CD4-positive, alpha-beta T cell (primary cell): ENCODE measurements at regions not wholly inside any gene's neighbourhood (a gene's known extent, or its start where the extent isn't known, plus 50 kb on each side); places are given as distances from the start of the nearest gene placed in this dataset.

Experiments used
- ATAC-seq: fragments of 200-7000 bp; cut with Tn5 transposase; one replicate; pipeline ENCODE4 v1.10.0; 2022; ENCODE audit warnings: mild to moderate bottlenecking; ENCODE audit not compliant: poor library complexity
- CTCF ChIA-PET: fragments of 350-600 bp; sonication (Branson Sonifier 250); formaldehyde crosslinking; loops from one replicate; lab custom pipeline; 2021; ENCODE audit warnings: antibody characterized with exemption, inconsistent platforms; lab: Charles Lee
- POLR2A ChIA-PET: fragments of 350-600 bp; sonication (Branson Sonifier 250); formaldehyde crosslinking; loops from one replicate; lab custom pipeline; 2021; ENCODE audit warnings: antibody characterized with exemption, inconsistent platforms; lab: Charles Lee
- DNase-seq, 14 experiments: peaks; one replicate each; pipeline ENCODE4 v3.0.0-alpha.2; 2013 to 2020; ENCODE audit warnings: mixed read lengths in 2 of 14
- H3K27ac ChIP-seq, 2 donors: one replicate each; pipeline versions ENCODE4 v1.5.1 to v1.7.0; 2013; ENCODE audit warnings: low read length in 2 of 2, low read depth in 1 of 2, mild to moderate bottlenecking in 1 of 2
- H3K27me3 ChIP-seq, 2 experiments: 1 replicate in 1 of 2; 2 replicates in 1 of 2; pipeline versions ENCODE4 v1.6.1 to v1.7.0; 2013; ENCODE audit warnings: low read length in 2 of 2, control low read depth in 1 of 2, mild to moderate bottlenecking in 1 of 2, moderate library complexity in 1 of 2; ENCODE audit not compliant: insufficient read depth in 2 of 2, control insufficient read depth in 1 of 2
- H3K36me3 ChIP-seq: one replicate; pipeline ENCODE4 v1.6.1; 2013; ENCODE audit warnings: low read length, control low read depth; ENCODE audit not compliant: insufficient read depth
- H3K4me1 ChIP-seq: one replicate; pipeline ENCODE4 v1.6.1; 2013; ENCODE audit warnings: low read length, control low read depth; ENCODE audit not compliant: insufficient read depth
- H3K4me3 ChIP-seq: one replicate; pipeline ENCODE4 v1.5.1; 2013; ENCODE audit warnings: mild to moderate bottlenecking, low read length, moderate library complexity
- H3K9me3 ChIP-seq, 2 experiments: 1 replicate in 1 of 2; 2 replicates in 1 of 2; pipeline versions ENCODE4 v1.6.1 to v1.7.0; 2013; ENCODE audit warnings: low read length in 2 of 2, mild to moderate bottlenecking in 2 of 2, control low read depth in 1 of 2, moderate library complexity in 1 of 2; ENCODE audit not compliant: control insufficient read depth in 1 of 2, insufficient read depth in 1 of 2
- H3K27ac Mint-ChIP-seq: one replicate; pipeline ENCODE4 v1.8.0; 2020; ENCODE audit warnings: mixed read lengths
- H3K27me3 Mint-ChIP-seq: one replicate; pipeline ENCODE4 v1.8.0; 2021; ENCODE audit warnings: mixed read lengths
- H3K36me3 Mint-ChIP-seq: one replicate; pipeline ENCODE4 v1.8.0; 2021; ENCODE audit warnings: low read depth, mixed read lengths
- H3K4me1 Mint-ChIP-seq: one replicate; pipeline ENCODE4 v1.8.0; 2021; ENCODE audit warnings: low read depth, mixed read lengths
- H3K4me3 Mint-ChIP-seq: one replicate; pipeline ENCODE4 v1.8.0; 2020; ENCODE audit warnings: mild to moderate bottlenecking, mixed read lengths
- H3K9me3 Mint-ChIP-seq: one replicate; pipeline ENCODE4 v1.8.0; 2020; ENCODE audit warnings: mixed read lengths
- intact Hi-C, 2 experiments: fragments of 100-400 bp; cut with DNase I in 1 of 2; cut with micrococcal nuclease in 1 of 2; formaldehyde crosslinking; loops; one replicate each; pipeline versions ENCODE4 v1.15.1 to v1.9.0; 2023 to 2025; cut with DNase I, micrococcal nuclease
- TF ChIP-seq, protein P1 (sequence below): fragments of 200-600 bp; IDR thresholded peaks from one replicate; pipeline ENCODE4 v1.8.0; 2022; ENCODE audit warnings: antibody characterized with exemption, mild to moderate bottlenecking

DNA sequence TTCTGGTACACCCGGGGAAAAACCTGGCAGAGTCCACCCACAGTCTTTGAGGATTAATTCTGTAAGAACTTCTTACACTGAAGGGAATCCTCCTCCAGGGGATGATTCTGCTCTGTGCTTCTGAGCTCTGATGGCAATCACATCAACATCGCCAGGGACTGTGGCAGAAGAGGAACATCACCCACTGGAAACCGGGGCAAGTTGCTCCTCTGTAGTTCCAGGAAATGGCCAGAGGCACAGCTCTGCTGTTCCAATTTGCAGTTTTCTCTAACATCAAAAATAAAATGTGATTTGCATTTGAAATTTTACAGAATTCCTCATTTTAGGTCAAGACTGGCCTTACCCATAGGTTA, 207.6 kb downstream of the DAD1 start:
- no peak overlapping the region for H3K4me3 ChIP-seq
- H3K4me1 ChIP-seq: no peaks in the 10 kb centered on the region
- no peaks in the 10 kb centered on the region for H3K36me3 ChIP-seq
- CTCF ChIA-PET: no interaction called here
- no peaks in the 10 kb centered on the region for H3K27me3 ChIP-seq
- Mint-ChIP-seq H3K36me3 (no peaks in the 10 kb centered on the region), H3K4me1 (no peaks in the 10 kb centered on the region), H3K9me3 (no peaks in the 10 kb centered on the region), H3K4me3 (no peak overlapping the region), H3K27ac (no peak overlapping the region), H3K27me3 (no peaks in the 10 kb centered on the region)
- DNase-seq: no peak
- POLR2A ChIA-PET: no interaction called here
- TF ChIP-seq, protein P1, sequence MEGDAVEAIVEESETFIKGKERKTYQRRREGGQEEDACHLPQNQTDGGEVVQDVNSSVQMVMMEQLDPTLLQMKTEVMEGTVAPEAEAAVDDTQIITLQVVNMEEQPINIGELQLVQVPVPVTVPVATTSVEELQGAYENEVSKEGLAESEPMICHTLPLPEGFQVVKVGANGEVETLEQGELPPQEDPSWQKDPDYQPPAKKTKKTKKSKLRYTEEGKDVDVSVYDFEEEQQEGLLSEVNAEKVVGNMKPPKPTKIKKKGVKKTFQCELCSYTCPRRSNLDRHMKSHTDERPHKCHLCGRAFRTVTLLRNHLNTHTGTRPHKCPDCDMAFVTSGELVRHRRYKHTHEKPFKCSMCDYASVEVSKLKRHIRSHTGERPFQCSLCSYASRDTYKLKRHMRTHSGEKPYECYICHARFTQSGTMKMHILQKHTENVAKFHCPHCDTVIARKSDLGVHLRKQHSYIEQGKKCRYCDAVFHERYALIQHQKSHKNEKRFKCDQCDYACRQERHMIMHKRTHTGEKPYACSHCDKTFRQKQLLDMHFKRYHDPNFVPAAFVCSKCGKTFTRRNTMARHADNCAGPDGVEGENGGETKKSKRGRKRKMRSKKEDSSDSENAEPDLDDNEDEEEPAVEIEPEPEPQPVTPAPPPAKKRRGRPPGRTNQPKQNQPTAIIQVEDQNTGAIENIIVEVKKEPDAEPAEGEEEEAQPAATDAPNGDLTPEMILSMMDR: no peak
- H3K9me3 ChIP-seq: no peaks in the 10 kb centered on the region
- no peak overlapping the region for H3K27ac ChIP-seq
- ATAC-seq: no peak
- intact Hi-C loops: no loop called here

- Histone ChIP-seq H3K27ac (no peak overlapping the region), H3K4me3 (no peak overlapping the region), H3K4me1 (no peaks in the 10 kb centered on the region), H3K27me3 (no peaks in the 10 kb centered on the region), H3K36me3 (no peaks in the 10 kb centered on the region), H3K9me3 (no peaks in the 10 kb centered on the region)
- ChIA-PET CTCF (no interaction called here), POLR2A (no interaction called here)
- intact Hi-C loops: no loop called here
- Mint-ChIP-seq H3K27me3 (no peaks in the 10 kb centered on the region), H3K27ac (no peak overlapping the region), H3K36me3 (no peaks in the 10 kb centered on the region), H3K9me3 (no peaks in the 10 kb centered on the region), H3K4me1 (no peaks in the 10 kb centered on the region), H3K4me3 (no peak overlapping the region)
- DNase-seq: no peak
- ATAC-seq: no peak
- TF ChIP-seq, protein P1: no peak
These were observed 208.2 kb downstream of the DAD1 start for GRCh38 chr14:22380571-22381407.

GRCh38 chr14:22379727-22380126, 209.3 kb downstream of the DAD1 start:
- TF ChIP-seq, protein P1: no peak
- intact Hi-C loops: loop anchor here (5.0 to 10.0 kb wide), 2 partner anchors 55 to 57 kb away; no protein-coding TSS in a partner anchor
- Mint-ChIP-seq H3K4me1 (no peaks in the 10 kb centered on the region), H3K27ac (no peak overlapping the region), H3K9me3 (no peaks in the 10 kb centered on the region), H3K36me3 (no peaks in the 10 kb centered on the region), H3K27me3 (no peaks in the 10 kb centered on the region), H3K4me3 (no peak overlapping the region)
- Histone ChIP-seq H3K9me3 (no peaks in the 10 kb centered on the region), H3K27me3 (no peaks in the 10 kb centered on the region), H3K4me3 (no peak overlapping the region), H3K4me1 (no peaks in the 10 kb centered on the region), H3K27ac (no peak overlapping the region), H3K36me3 (no peaks in the 10 kb centered on the region)
- DNase-seq: no peak
- POLR2A ChIA-PET: no interaction called here
- CTCF ChIA-PET: no interaction called here
- ATAC-seq: no peak
